Stimulated activated CD4-positive, alpha-beta T cell treated with anti-CD3 and anti-CD28 coated beads, Interleukin-12 subunit alpha, Interleukin-12 subunit beta, amount 100 ng/mL, for 48 hours (primary cell): ENCODE measurements at regions not wholly inside any gene's neighbourhood (a gene's known extent, or its start where the extent isn't known, plus 50 kb on each side); places are given as distances from the start of the nearest gene placed in this dataset.

Experiments
- DNase-seq, 3 donors: peaks; one replicate each; pipeline ENCODE4 v3.0.0-alpha.2; 2020; ENCODE audit warnings: low read depth in 2 of 3, low spot score in 1 of 3

GRCh38 chr15:57821826-57822225 lies 115.3 kb downstream of the POLR2M start:
- DNase-seq: no peak

- DNase-seq: no peak
Observed at GRCh38 chr15:57823325-57823882, 116.9 kb downstream of the POLR2M start.

- DNase-seq: no peak
Observed at GRCh38 chr15:57824186-57824585, 117.7 kb downstream of the POLR2M start.

GRCh38 chr15:57827021-57827420 lies 120.5 kb downstream of the POLR2M start:
- DNase-seq: no peak

- no peak for DNase-seq
Observed at GRCh38 chr15:57827971-57828370, 121.5 kb downstream of the POLR2M start.

GRCh38 chr15:57832183-57832582 lies 125.7 kb downstream of the POLR2M start:
- no peak for DNase-seq

GRCh38 chr15:57835119-57835518 lies 128.6 kb downstream of the POLR2M start:
- DNase-seq: no peak

- no peak for DNase-seq
Observed at GRCh38 chr15:57849317-57849716, 142.8 kb downstream of the POLR2M start.

GRCh38 chr15:57854531-57854930 lies 148.0 kb downstream of the POLR2M start:
- DNase-seq: no peak

- no peak for DNase-seq
Observed at GRCh38 chr15:57857871-57858270, 151.4 kb downstream of the POLR2M start.

GRCh38 chr15:57859130-57859685 lies 152.7 kb downstream of the POLR2M start:
- no peak for DNase-seq

- DNase-seq: peak in 1 of 3 donors; percentile 57
Observed at GRCh38 chr15:57861034-57861638, 154.6 kb downstream of the POLR2M start.

GRCh38 chr15:57861815-57862586 lies 155.5 kb downstream of the POLR2M start:
- no peak for DNase-seq

- no peak for DNase-seq
Observed at GRCh38 chr15:57862761-57863160, 156.2 kb downstream of the POLR2M start.

- no peak for DNase-seq
Observed at GRCh38 chr15:57865294-57865693, 158.8 kb downstream of the POLR2M start.

GRCh38 chr15:57866149-57866736 lies 159.7 kb downstream of the POLR2M start:
- DNase-seq: peak; percentile 35 to 57 (median 36)

- DNase-seq: no peak
Observed at GRCh38 chr15:57867970-57868798, 161.7 kb downstream of the POLR2M start.

- no peak for DNase-seq
Observed at GRCh38 chr15:57870667-57871066, 164.2 kb downstream of the POLR2M start.

- DNase-seq: no peak
Observed at GRCh38 chr15:57872281-57873030, 165.9 kb downstream of the POLR2M start.

- DNase-seq: no peak
Observed at GRCh38 chr15:57873564-57874209, 167.2 kb downstream of the POLR2M start.
